ENCODE measurements at regions not wholly inside any gene's neighbourhood (a gene's known extent, or its start where the extent isn't known, plus 50 kb on each side); places are given as distances from the start of the nearest gene placed in this dataset.

- Histone ChIP-seq H3K9me3 (replicated peaks in 1 of 3) (no peaks in the 10 kb centered on the region), H3K36me3 (replicated peaks in 1 of 2) (no peaks in the 10 kb centered on the region), H3K4me1 (replicated peaks in 1 of 2) (no peaks in the 10 kb centered on the region), H3K4me3 (no peak overlapping the region), H3K27me3 (no peaks in the 10 kb centered on the region), H3K27ac (no peak overlapping the region)
- no peak for TF ChIP-seq POLR2A (IDR thresholded peaks at IDR 0.05)
- TF ChIP-seq CTCF (IDR thresholded peaks at IDR 0.05): no peak
- 67 to 81% (median 77%) methylated on average over 7 of the region's 7 CpGs for WGBS, 4 donors
- DNase-seq: no peak
- intact Hi-C loops (cut with DNase I): no loop called here
Measured at GRCh38 chr13:84399320-84400085, 517.2 kb upstream of the SLITRK1 start.

- no peaks in the 10 kb centered on the region for H3K36me3 ChIP-seq (replicated peaks in 1 of 2)
- no peaks in the 10 kb centered on the region for H3K4me1 ChIP-seq (replicated peaks in 1 of 2)
- 70 to 78% (median 74%) methylated on average over 4 of the region's 4 CpGs for WGBS, 4 donors
- intact Hi-C loops (cut with DNase I): no loop called here
- no peak overlapping the region for H3K4me3 ChIP-seq
- DNase-seq: no peak
- H3K9me3 ChIP-seq (replicated peaks in 1 of 3): peaks cover 0 to 5% (median 0%) of the 10 kb centered on the region in 3 donors
- no peak for TF ChIP-seq CTCF (IDR thresholded peaks at IDR 0.05)
- TF ChIP-seq POLR2A (IDR thresholded peaks at IDR 0.05): no peak
- H3K27ac ChIP-seq: no peak overlapping the region
- H3K27me3 ChIP-seq: no peaks in the 10 kb centered on the region
Measured at GRCh38 chr13:84393981-84394625, 511.8 kb upstream of the SLITRK1 start.

- no peaks in the 10 kb centered on the region for H3K9me3 ChIP-seq (replicated peaks in 1 of 3)
- intact Hi-C loops (cut with DNase I): no loop called here
- no peak overlapping the region for H3K4me3 ChIP-seq
- H3K36me3 ChIP-seq (replicated peaks in 1 of 2): no peaks in the 10 kb centered on the region
- no peak overlapping the region for H3K27ac ChIP-seq
- no peak for DNase-seq
- 47 to 65% (median 61%) methylated on average over 3 of the region's 3 CpGs for WGBS, 4 donors
- H3K4me1 ChIP-seq (replicated peaks in 1 of 2): no peaks in the 10 kb centered on the region
- no peaks in the 10 kb centered on the region for H3K27me3 ChIP-seq
- TF ChIP-seq CTCF (IDR thresholded peaks at IDR 0.05): no peak
- no peak for TF ChIP-seq POLR2A (IDR thresholded peaks at IDR 0.05)
Measured at GRCh38 chr13:84380866-84381265, 498.6 kb upstream of the SLITRK1 start.

- peaks cover 3% of the 10 kb centered on the region for H3K27me3 ChIP-seq
- intact Hi-C loops (cut with DNase I): no loop called here
- no peak overlapping the region for H3K27ac ChIP-seq
- H3K4me3 ChIP-seq: no peak overlapping the region
- no peak for TF ChIP-seq POLR2A (IDR thresholded peaks at IDR 0.05)
- no peak for TF ChIP-seq CTCF (IDR thresholded peaks at IDR 0.05)
- no peaks in the 10 kb centered on the region for H3K9me3 ChIP-seq (replicated peaks in 1 of 3)
- no peaks in the 10 kb centered on the region for H3K36me3 ChIP-seq (replicated peaks in 1 of 2)
- no peak for DNase-seq
- H3K4me1 ChIP-seq (replicated peaks in 1 of 2): no peaks in the 10 kb centered on the region
Measured at GRCh38 chr13:84377106-84377505, 494.8 kb upstream of the SLITRK1 start.

All from adrenal gland (tissue), 9 donors.